ENCODE measurements at regions not wholly inside any gene's neighbourhood (a gene's known extent, or its start where the extent isn't known, plus 50 kb on each side); places are given as distances from the start of the nearest gene placed in this dataset.

DNA sequence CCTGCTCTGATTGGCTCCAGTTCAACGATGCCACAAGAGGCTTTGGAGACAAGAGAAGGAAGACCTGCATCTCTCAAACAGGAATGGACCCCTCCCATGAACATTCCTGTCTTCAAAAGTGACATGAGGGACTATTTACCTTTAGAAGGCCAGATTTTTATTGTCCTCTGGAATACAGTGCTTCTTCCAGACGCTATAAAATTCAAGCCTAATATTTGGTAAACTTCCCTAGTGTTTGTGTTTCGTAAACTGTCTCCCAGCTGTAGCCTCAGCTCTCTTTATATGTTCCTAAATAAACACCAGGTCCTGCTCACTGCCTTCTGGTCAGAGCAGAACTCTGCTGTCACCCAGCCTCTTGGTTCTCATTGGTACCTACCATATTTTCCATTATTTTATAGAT, 157.8 kb downstream of the CCDC34 start:
- H3K27ac ChIP-seq, result peak overlapping the region; percentile 58

DNA sequence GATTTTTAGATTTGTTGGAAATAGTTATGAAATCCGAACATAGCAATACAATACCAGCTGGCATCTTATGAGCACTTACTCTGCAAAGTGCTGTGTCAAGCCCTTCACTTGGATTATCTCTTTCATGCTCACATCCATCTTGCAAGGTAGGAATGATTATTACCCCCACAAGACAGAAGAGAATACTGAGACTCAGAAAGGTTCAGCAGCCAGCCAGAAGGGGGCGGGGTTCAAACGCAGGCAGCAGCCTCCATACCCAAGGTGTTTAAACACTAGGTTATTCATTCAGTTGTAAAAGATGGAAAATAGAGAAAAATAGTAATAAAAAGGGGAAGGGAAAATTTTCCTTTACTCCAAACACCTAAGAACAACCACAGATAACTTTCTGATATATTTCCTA, 158.5 kb downstream of the CCDC34 start:
- TF ChIP-seq, protein P1, sequence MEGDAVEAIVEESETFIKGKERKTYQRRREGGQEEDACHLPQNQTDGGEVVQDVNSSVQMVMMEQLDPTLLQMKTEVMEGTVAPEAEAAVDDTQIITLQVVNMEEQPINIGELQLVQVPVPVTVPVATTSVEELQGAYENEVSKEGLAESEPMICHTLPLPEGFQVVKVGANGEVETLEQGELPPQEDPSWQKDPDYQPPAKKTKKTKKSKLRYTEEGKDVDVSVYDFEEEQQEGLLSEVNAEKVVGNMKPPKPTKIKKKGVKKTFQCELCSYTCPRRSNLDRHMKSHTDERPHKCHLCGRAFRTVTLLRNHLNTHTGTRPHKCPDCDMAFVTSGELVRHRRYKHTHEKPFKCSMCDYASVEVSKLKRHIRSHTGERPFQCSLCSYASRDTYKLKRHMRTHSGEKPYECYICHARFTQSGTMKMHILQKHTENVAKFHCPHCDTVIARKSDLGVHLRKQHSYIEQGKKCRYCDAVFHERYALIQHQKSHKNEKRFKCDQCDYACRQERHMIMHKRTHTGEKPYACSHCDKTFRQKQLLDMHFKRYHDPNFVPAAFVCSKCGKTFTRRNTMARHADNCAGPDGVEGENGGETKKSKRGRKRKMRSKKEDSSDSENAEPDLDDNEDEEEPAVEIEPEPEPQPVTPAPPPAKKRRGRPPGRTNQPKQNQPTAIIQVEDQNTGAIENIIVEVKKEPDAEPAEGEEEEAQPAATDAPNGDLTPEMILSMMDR (conservative IDR thresholded peaks at IDR 0.05), result no peak; the same call in 1 of the 2 replicates
- H3K27ac ChIP-seq, result peak overlapping the region; percentile 58

More for the DNA sequence above, 157.8 kb downstream of the CCDC34 start:
- TF ChIP-seq, protein P1 (conservative IDR thresholded peaks at IDR 0.05), result no peak

DNA sequence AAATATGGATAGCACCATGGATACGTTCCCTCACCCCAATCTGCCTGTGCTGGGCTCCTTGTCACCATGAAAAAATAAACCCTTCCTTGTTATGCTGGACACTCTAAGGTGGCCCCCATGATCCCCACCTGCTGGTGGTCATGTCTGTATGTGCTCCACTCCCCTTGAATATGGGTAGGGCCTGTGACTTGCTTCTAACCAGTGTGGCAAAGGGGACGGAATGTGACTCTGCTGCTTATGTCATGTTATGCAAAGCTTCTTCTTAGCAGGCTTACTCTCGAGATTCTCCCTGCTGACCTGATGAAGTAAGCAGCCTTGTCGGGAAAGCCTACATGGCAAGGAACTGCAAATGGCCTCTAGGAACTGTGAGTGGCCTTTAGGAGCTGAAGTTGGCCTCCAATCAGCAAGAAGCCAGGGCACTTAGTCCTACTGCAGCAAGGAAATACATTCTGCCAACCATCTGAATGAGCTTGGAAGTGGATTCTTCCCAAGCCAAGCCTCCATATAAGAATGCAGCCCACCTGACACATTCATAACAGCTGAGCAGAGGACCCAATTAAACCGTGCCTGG, 159.9 kb downstream of the CCDC34 start:
- TF ChIP-seq, protein P1 (conservative IDR thresholded peaks at IDR 0.05), result no peak
- H3K27ac ChIP-seq, result peak overlapping the region; percentile 91

DNA sequence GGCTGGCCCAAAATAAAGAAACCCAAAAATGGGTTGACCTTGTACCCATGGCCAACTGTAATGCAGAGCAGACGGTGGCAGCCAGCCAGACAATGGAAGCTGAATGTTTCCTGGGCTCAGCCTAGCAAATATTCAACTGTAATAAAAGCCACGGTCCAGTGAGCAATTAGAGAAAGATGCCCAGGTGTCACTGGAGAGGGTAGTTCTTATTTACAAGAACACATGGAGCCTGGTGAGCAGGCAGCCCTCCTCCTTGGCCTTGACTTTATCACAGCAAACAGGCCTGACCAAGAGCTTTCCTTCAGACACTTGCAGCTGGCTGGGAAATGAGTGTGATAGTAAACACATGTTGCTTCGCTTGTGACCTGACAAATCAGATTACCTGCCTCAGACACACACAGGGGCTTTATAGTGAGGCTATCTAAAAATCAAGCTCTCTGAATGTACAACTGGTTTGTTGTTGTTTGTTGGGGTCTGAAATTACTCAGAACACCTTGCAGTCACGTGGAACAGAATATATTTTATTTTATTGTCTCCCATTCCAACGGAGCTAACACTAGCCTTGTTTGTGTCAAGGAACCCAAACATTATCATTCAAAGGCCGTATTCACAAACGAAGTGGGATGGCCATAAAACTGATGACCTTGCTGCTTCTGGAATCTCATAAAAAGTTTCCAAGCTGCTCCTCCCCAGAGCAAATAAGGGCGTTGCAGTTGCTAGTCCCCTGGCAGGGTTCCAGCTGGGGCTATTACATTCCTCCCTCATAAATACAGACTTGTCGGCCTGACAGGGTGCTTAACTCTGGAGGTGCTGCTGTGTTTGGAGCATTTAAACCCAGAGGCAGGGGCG, 161.1 kb downstream of the BBOX1 start:
- H3K27ac ChIP-seq, result peak overlapping the region; percentile 91

DNA sequence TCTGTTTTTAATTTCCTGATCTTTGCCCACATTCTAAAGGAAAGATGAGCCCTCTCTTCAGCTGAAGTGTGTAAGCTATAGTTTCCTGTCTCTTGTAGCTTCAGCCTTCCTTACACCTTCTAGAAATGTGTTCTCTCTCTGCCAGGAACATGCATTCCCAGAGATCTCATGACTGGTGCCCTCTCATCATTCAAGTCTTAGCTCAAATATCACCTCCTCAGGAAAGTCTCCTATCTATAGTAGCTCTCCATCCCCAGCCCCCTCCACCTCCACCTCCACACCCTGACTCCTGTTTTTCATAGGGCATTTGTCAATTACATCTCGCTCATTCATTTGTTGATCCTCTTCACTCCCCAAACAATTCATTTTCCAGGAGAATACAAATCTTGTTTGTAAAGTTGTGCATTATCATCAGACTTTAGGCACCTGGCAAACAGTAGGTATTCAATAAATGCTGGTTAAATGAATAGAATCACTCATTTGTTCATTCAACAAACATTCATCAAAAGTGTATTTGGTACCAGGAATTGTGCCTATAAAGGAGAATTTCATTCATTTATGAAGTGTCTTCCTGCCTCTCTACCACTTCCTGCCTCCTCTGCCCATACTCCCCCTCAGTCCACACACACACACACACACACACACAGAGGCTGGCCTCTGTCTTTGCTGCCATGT, 160.3 kb downstream of the BBOX1 start:
- TF ChIP-seq, protein P1 (conservative IDR thresholded peaks at IDR 0.05), result no peak
- peak overlapping the region; percentile 91 for H3K27ac ChIP-seq

More for the DNA sequence above, 161.1 kb downstream of the BBOX1 start:
- TF ChIP-seq, protein P1 (conservative IDR thresholded peaks at IDR 0.05), result no peak

DNA sequence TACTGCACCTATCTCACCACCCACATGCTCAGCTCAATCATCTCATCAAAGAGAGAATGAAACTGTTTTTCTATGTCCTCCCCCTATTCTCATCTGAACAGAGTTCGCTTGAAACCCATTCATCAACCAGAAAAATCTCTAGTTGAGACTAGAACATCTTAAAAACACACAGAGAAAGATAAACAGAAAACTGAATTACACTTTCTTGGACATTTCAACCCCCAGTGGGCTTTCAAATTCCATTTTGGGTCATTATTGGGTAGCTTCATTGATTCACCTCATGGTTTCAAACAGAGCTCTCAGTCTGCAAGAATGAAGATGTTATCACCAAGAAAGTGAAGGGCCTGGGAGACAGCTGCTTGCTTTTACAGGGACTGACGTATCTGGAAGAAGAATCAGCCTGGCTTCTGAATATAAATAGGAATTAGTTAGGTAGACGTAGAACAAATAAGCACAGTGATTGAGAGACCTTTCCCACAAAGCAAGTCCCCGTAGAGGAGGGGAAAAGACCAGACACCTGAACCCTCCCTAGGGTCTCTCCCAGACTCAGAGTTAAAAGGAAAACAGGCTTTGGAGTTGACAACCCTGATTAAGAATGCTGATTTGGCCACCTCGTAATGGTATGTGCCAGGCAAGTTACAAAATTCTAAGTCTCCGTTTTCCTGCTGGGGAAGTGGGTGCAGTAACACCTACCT, 155.7 kb downstream of the BBOX1 start:
- TF ChIP-seq, protein P1 (conservative IDR thresholded peaks at IDR 0.05), result no peak
- H3K27ac ChIP-seq, result peak overlapping the region; percentile 67

DNA sequence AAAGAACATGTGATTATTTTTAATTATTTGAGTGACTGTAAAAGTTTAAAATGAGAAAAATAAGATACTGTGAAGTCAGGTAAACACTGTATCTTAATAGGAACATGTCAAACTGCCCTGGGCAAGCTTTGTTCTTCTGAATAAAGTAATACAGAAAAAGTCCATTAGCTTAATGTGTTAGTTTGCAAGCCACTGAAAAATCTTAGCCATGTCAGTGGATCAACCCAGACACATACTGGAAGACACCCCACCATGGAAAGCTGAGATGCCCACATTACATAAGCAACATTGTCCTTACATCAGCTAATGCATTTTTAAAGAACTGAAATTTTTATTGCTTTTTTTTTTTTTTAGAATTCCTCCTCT, 155.2 kb downstream of the BBOX1 start:
- peak overlapping the region; percentile 67 for H3K27ac ChIP-seq
- TF ChIP-seq, protein P1 (conservative IDR thresholded peaks at IDR 0.05), result no peak

Data from VCaP (cell line).